HEK293T (cell line): ENCODE measurements at regions not wholly inside any gene's neighbourhood (a gene's known extent, or its start where the extent isn't known, plus 50 kb on each side); places are given as distances from the start of the nearest gene placed in this dataset.

ENCODE experiments used
- ARNT ChIP-seq: fragments of 450-650 bp; IDR thresholded peaks from 2 replicates; pipeline ENCODE4 v1.6.1; 2017; ENCODE audit warnings: mild to moderate bottlenecking
- BHLHE40 ChIP-seq: fragments of 450-650 bp; IDR thresholded peaks from 2 replicates; pipeline ENCODE4 v1.6.1; 2016; ENCODE audit warnings: mild to moderate bottlenecking, moderate library complexity, borderline replicate concordance
- CTBP1 ChIP-seq: fragments of 450-650 bp; IDR thresholded peaks from 2 replicates; pipeline ENCODE4 v1.6.1; 2016; ENCODE audit warnings: borderline replicate concordance
- FOXA1 ChIP-seq: fragments of 450-650 bp; IDR thresholded peaks from 2 replicates; pipeline ENCODE4 v1.6.1; 2016; ENCODE audit warnings: mild to moderate bottlenecking
- FOXM1 ChIP-seq: fragments of 450-650 bp; IDR thresholded peaks from 2 replicates; pipeline ENCODE4 v1.6.1; 2017; ENCODE audit warnings: mild to moderate bottlenecking, borderline replicate concordance
- NFRKB ChIP-seq: fragments of 450-650 bp; IDR thresholded peaks from 2 replicates; pipeline ENCODE4 v1.6.1; 2016; ENCODE audit warnings: mild to moderate bottlenecking, moderate library complexity
- SP1 ChIP-seq: fragments of 450-650 bp; IDR thresholded peaks from 2 replicates; pipeline ENCODE4 v1.6.1; 2017
- SUZ12 ChIP-seq: fragments of 450-650 bp; IDR thresholded peaks from 2 replicates; pipeline ENCODE4 v1.6.1; 2016; ENCODE audit warnings: mild to moderate bottlenecking

- no peak for TF ChIP-seq SP1
- no peak for TF ChIP-seq FOXA1
- TF ChIP-seq SUZ12 = no peak
- no peak for TF ChIP-seq CTBP1
- no peak for TF ChIP-seq NFRKB
- no peak for TF ChIP-seq BHLHE40
- no peak for TF ChIP-seq ARNT
- TF ChIP-seq FOXM1 = no peak
Measured at GRCh38 chr1:25055961-25056360, 125.9 kb upstream of the RUNX3 start.
